ENCODE measurements at regions not wholly inside any gene's neighbourhood (a gene's known extent, or its start where the extent isn't known, plus 50 kb on each side); places are given as distances from the start of the nearest gene placed in this dataset.

DNA sequence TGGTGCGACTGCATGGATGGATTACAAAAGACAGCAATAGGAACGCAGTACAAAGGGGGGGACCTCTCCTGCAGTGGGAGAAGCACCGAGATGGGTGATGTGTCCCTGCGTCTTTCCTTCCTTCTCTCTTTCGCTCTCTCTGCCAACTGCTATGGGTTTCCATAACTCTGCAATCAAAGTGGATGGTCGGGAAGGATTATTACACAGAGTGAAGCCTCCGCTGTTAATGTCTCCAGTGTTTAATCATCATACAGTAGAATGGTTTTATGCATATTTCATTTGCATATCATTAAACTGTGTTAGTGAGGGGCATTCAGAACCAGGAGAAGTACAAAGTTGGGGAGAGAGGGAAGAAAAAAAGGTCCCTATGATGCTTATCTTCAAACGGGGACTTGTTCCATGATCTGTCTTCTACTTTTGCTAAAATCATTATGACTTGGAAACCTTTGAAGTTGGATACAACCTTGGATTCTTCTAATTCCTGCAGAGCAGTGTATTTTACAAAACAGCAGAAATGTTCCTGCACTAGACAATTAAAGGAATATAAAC, 255.9 kb upstream of the PMFBP1 start:
- TF ChIP-seq CTCF (IDR thresholded peaks at IDR 0.05), result no peak
- TF ChIP-seq POLR2A (IDR thresholded peaks at IDR 0.05), result no peak

All from upper lobe of left lung (tissue), 4 donors.